ENCODE measurements at regions not wholly inside any gene's neighbourhood (a gene's known extent, or its start where the extent isn't known, plus 50 kb on each side); places are given as distances from the start of the nearest gene placed in this dataset.
A peak's percentile ranks its signal among the peaks of the same experiment; 100 is the strongest.

DNA sequence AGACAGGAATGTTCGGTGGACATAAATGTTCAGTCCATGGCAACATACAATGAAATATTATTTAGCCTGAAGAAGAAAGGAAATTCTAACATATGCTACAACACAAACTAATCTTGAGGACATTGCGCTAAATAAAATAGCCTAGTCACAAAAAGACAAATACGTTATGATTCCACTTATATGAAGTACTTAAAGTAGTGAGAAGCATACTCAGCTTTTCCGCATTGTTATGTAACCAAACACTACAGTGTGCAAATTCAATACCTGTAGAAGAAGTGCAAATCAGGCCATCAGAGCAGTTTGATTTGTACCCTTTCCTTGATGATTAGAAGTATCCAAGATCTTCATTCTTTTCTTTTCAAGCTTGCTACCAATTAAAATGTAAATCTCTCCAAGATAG, 1023.4 kb upstream of the NR2F2 start:
- no peak overlapping the region for H3K9ac ChIP-seq (ENCODE audit: low read length)
- H3K4me3 ChIP-seq (ENCODE audit: low read length): no peak overlapping the region
- no peak for DNase-seq (ENCODE audit: low read depth)
- no peaks in the 10 kb centered on the region for H3K27me3 ChIP-seq (replicated peaks; ENCODE audit: control insufficient read depth, insufficient read depth, low read length)
- H3K9me3 ChIP-seq (ENCODE audit: control insufficient read depth, low read length): no peaks in the 10 kb centered on the region
- H3K36me3 ChIP-seq (ENCODE audit: control insufficient read depth, insufficient read depth, low read length, severe bottlenecking): no peaks in the 10 kb centered on the region
- H3K4me1 ChIP-seq (ENCODE audit: control insufficient read depth, insufficient read depth, low read length): peaks cover 15% of the 10 kb centered on the region

DNA sequence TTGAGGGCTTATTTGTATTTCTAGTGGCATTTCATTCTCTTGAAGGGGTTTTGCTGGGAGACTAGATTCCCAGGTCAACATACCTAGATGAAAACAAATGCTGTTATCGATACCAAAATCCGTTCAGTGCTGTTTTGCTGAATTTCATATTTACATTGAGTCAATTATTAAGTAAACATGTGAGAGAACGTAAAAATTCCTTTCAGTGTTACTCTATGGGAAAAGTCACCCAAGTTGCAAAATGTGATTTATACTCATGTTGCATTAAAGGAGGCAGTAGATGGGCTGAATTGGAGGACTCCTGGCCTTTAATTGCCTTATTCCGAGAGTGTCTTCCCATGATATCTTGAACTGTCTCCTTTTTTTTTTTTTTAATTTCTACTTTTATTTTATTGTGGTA, 1011.3 kb upstream of the NR2F2 start:
- Histone ChIP-seq H3K9ac (ENCODE audit: low read length) (no peak overlapping the region), H3K4me3 (ENCODE audit: low read length) (no peak overlapping the region), H3K27me3 (replicated peaks; ENCODE audit: control insufficient read depth, insufficient read depth, low read length) (no peaks in the 10 kb centered on the region), H3K4me1 (ENCODE audit: control insufficient read depth, insufficient read depth, low read length) (no peaks in the 10 kb centered on the region), H3K9me3 (ENCODE audit: control insufficient read depth, low read length) (peaks cover 8% of the 10 kb centered on the region), H3K36me3 (ENCODE audit: control insufficient read depth, insufficient read depth, low read length, severe bottlenecking) (no peaks in the 10 kb centered on the region)
- no peak for DNase-seq (ENCODE audit: low read depth)

DNA sequence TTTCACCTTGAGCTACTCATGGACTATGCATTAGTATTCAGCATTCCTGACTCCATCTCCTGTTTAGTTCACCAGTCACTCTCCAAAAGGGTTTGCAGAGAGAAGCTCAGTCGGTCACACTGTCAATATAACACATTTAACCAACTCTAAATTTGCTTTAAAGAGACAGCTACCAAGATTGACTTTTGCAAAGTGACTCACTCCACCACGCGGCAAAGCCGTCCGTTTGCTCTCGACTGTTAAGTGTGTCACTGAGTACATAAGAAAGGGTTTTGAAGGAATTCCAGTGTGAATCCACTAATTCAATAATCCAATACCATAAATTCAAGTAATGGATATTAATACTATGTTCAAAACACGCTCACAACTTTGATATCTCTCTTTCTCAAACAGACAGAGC, 1006.7 kb upstream of the NR2F2 start:
- H3K4me3 ChIP-seq (ENCODE audit: low read length): no peak overlapping the region
- no peaks in the 10 kb centered on the region for H3K36me3 ChIP-seq (ENCODE audit: control insufficient read depth, insufficient read depth, low read length, severe bottlenecking)
- H3K9me3 ChIP-seq (ENCODE audit: control insufficient read depth, low read length): no peaks in the 10 kb centered on the region
- H3K4me1 ChIP-seq (ENCODE audit: control insufficient read depth, insufficient read depth, low read length): peaks cover 5% of the 10 kb centered on the region
- no peak for DNase-seq (ENCODE audit: low read depth)
- H3K27me3 ChIP-seq (replicated peaks; ENCODE audit: control insufficient read depth, insufficient read depth, low read length): no peaks in the 10 kb centered on the region
- H3K9ac ChIP-seq (ENCODE audit: low read length): no peak overlapping the region

DNA sequence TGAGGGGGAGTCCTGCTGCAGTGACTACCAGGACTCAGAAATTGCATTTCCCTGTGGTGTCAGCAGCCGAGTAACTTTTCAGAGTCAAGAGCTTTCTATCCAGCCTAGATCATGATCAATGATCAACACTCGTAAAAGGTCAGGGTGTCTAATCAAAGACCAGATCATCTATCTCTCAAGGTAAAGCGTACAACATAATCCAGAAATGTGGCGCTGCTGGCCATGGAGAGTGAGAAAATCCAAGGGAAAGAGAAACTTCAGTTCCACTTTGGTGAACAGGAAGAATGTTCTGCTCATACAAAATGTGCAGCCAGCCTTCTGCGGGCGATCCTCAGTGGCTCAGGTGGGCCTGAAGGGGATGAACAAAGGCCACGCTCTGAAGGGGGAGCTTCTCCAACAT, 1005.8 kb upstream of the NR2F2 start:
- Histone ChIP-seq H3K4me1 (ENCODE audit: control insufficient read depth, insufficient read depth, low read length) (peaks cover 5% of the 10 kb centered on the region), H3K4me3 (ENCODE audit: low read length) (no peak overlapping the region), H3K36me3 (ENCODE audit: control insufficient read depth, insufficient read depth, low read length, severe bottlenecking) (no peaks in the 10 kb centered on the region), H3K27me3 (replicated peaks; ENCODE audit: control insufficient read depth, insufficient read depth, low read length) (no peaks in the 10 kb centered on the region), H3K9ac (ENCODE audit: low read length) (no peak overlapping the region), H3K9me3 (ENCODE audit: control insufficient read depth, low read length) (no peaks in the 10 kb centered on the region)
- no peak for DNase-seq (ENCODE audit: low read depth)

DNA sequence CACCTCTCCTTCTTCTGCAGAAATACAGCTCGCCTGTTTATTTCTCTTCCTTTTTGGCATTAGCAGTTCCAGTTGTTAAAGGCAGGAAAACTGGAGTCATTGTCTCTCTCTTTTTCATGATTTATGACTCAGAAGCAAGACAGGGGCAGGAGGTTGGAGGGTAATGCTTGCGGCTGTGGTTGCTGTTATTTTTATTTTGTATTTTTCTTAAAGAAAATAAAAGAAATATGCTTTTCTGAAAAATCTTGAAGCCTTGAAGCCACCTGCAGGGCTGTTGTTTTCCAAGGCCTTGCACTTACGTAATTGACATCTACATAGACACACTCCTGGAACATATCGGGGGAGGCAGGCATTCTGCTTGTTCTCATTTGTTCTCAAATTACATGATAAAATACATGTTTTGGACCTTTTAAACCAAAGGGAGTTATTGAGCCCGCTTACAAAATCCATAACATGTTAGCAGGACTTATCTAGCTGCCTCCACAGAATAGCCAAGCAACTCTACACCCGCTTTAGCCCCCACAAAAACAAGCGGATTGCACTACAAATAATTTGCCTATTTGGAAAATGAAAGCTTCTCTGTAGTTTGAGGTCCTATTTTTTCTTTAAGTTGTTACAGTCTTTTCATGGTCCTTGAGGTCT, 1004.6 kb upstream of the NR2F2 start:
- Histone ChIP-seq H3K4me3 (ENCODE audit: low read length) (peak overlapping the region; percentile 80), H3K9me3 (ENCODE audit: control insufficient read depth, low read length) (no peaks in the 10 kb centered on the region), H3K4me1 (ENCODE audit: control insufficient read depth, insufficient read depth, low read length) (peaks cover 5% of the 10 kb centered on the region), H3K36me3 (ENCODE audit: control insufficient read depth, insufficient read depth, low read length, severe bottlenecking) (no peaks in the 10 kb centered on the region), H3K27me3 (replicated peaks; ENCODE audit: control insufficient read depth, insufficient read depth, low read length) (no peaks in the 10 kb centered on the region), H3K9ac (ENCODE audit: low read length) (peak overlapping the region; percentile 70)
- DNase-seq (ENCODE audit: low read depth): peak; percentile 56

DNA sequence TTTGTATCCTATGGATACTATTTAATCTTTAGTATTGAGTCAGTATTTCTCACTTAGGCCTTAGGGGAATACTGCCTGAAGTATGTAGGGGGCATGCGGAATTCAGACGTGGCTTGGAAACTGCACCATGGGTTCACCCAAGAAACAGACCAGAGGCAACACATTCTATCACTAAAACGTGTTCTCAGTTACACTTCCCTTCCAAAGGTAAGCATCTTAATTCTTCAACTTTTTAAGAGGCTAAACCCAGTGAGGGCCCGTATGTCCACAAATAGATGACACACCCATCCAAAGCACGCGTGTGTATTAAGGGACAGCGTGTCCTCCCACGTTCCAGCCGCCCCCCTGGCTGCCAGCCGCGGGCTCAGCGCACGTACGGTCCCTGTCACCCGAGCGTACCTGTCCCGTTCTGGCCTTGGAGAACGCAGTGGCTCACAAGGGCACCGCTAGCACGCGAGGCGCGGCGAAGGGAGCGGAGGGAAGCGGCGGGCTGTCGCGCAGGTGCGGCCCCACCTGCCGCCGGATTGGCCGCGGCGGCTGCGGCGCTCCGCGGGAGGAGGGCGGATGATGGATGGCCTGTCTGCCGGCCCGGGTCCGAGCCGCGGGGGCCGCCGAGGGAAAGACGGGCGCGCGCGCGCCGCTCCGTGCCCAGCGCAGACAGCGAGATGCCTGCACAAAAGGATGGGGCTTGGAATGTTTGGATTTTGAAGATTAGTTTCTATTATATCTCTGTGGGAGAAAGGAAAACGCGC, 1003.9 kb upstream of the NR2F2 start:
- Histone ChIP-seq H3K27me3 (replicated peaks; ENCODE audit: control insufficient read depth, insufficient read depth, low read length) (no peaks in the 10 kb centered on the region), H3K4me1 (ENCODE audit: control insufficient read depth, insufficient read depth, low read length) (peaks cover 5% of the 10 kb centered on the region), H3K9ac (ENCODE audit: low read length) (peak overlapping the region; percentile 70), H3K9me3 (ENCODE audit: control insufficient read depth, low read length) (no peaks in the 10 kb centered on the region), H3K36me3 (ENCODE audit: control insufficient read depth, insufficient read depth, low read length, severe bottlenecking) (no peaks in the 10 kb centered on the region), H3K4me3 (ENCODE audit: low read length) (peak overlapping the region; percentile 80)
- peak; percentile 57 for DNase-seq (ENCODE audit: low read depth)

DNA sequence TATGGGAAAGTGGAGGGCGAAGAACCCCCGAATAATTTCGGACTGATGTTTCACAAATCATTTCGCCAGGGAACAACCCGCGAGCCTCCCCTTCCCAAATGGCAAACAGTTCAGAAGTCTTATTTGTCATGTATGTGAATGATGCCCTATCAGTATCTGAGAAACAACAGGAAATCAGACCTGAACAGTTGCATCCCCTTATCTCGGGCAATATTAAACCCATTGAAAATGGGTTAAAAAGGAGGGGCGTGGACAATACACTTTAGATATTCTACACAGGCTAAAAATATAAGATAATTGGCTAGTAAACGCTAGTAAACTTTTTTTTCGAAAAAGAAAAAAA, 1003.3 kb upstream of the NR2F2 start:
- Histone ChIP-seq H3K4me1 (ENCODE audit: control insufficient read depth, insufficient read depth, low read length) (peaks cover 5% of the 10 kb centered on the region), H3K36me3 (ENCODE audit: control insufficient read depth, insufficient read depth, low read length, severe bottlenecking) (no peaks in the 10 kb centered on the region), H3K9me3 (ENCODE audit: control insufficient read depth, low read length) (no peaks in the 10 kb centered on the region), H3K9ac (ENCODE audit: low read length) (peak overlapping the region; percentile 70), H3K27me3 (replicated peaks; ENCODE audit: control insufficient read depth, insufficient read depth, low read length) (no peaks in the 10 kb centered on the region), H3K4me3 (ENCODE audit: low read length) (peak overlapping the region; percentile 80)
- peak; percentile 19 for DNase-seq (ENCODE audit: low read depth)

DNA sequence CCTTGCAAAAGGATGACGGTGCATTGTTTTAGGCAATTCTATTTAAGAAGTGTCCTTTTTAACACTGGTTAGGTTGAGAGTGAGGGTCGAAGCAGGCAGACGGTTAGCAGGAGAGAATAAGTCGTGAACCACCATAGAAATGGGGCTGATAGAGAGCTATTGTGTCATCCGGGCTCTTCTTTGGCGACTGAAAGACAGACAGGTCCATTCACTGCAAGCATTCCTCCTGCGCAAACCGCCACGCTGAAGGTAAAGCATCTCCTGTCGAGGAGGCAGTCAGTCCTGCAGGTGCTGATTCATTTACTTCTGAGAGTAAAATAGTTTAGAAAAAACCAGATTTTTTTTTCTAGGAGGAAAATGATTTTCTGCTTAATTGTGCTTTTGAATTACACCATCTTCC, 1002.8 kb upstream of the NR2F2 start:
- no peak for DNase-seq (ENCODE audit: low read depth)
- no peaks in the 10 kb centered on the region for H3K9me3 ChIP-seq (ENCODE audit: control insufficient read depth, low read length)
- H3K36me3 ChIP-seq (ENCODE audit: control insufficient read depth, insufficient read depth, low read length, severe bottlenecking): no peaks in the 10 kb centered on the region
- H3K4me1 ChIP-seq (ENCODE audit: control insufficient read depth, insufficient read depth, low read length): peaks cover 5% of the 10 kb centered on the region
- no peak overlapping the region for H3K4me3 ChIP-seq (ENCODE audit: low read length)
- H3K9ac ChIP-seq (ENCODE audit: low read length): no peak overlapping the region
- H3K27me3 ChIP-seq (replicated peaks; ENCODE audit: control insufficient read depth, insufficient read depth, low read length): no peaks in the 10 kb centered on the region

DNA sequence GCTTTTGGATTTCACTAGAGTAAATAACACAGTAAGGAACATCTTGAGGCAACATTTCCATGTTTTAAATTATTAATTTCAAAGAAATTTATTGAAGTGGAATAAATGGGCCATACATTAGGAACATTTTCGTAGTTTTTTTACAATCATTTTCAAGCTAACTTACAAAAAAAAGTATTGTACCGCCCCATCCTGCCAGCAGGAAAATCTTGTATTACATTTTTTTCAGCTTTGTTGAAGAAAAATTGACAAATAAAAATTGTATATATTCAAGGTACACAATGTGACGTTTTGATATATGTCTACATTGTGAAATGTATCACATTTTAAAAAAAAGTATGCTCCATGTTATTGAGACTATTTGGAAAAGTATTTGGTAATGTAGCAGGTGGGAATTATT, 1001.9 kb upstream of the NR2F2 start:
- Histone ChIP-seq H3K4me1 (ENCODE audit: control insufficient read depth, insufficient read depth, low read length) (peaks cover 5% of the 10 kb centered on the region), H3K27me3 (replicated peaks; ENCODE audit: control insufficient read depth, insufficient read depth, low read length) (no peaks in the 10 kb centered on the region)

DNA sequence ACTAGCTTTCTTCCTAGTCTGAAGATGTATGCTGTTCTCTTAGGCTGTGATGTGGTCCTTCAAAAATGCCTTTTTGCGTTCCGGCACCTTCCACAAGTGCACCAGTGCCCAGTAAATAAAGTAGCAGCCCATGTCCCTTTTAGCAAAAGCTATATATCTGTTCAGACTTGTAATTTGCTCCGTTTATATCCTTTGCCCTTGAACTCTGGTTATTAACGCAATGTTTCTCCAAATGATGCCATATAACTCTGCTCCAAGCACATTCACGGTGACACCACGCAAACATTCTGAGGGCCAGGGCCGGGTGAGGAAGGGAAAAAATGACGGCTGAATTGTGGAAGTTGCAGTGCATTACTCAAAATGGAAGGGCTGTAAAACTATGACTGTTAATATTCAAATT, 1001.1 kb upstream of the NR2F2 start:
- H3K9me3 ChIP-seq (ENCODE audit: control insufficient read depth, low read length): no peaks in the 10 kb centered on the region
- no peaks in the 10 kb centered on the region for H3K36me3 ChIP-seq (ENCODE audit: control insufficient read depth, insufficient read depth, low read length, severe bottlenecking)
- no peak overlapping the region for H3K4me3 ChIP-seq (ENCODE audit: low read length)
- no peak for DNase-seq (ENCODE audit: low read depth)
- no peaks in the 10 kb centered on the region for H3K27me3 ChIP-seq (replicated peaks; ENCODE audit: control insufficient read depth, insufficient read depth, low read length)
- H3K4me1 ChIP-seq (ENCODE audit: control insufficient read depth, insufficient read depth, low read length): peaks cover 5% of the 10 kb centered on the region
- H3K9ac ChIP-seq (ENCODE audit: low read length): no peak overlapping the region

More for the DNA sequence above, 1001.9 kb upstream of the NR2F2 start:
- no peak overlapping the region for H3K9ac ChIP-seq (ENCODE audit: low read length)
- no peak for DNase-seq (ENCODE audit: low read depth)
- no peaks in the 10 kb centered on the region for H3K9me3 ChIP-seq (ENCODE audit: control insufficient read depth, low read length)
- no peak overlapping the region for H3K4me3 ChIP-seq (ENCODE audit: low read length)
- H3K36me3 ChIP-seq (ENCODE audit: control insufficient read depth, insufficient read depth, low read length, severe bottlenecking): no peaks in the 10 kb centered on the region

DNA sequence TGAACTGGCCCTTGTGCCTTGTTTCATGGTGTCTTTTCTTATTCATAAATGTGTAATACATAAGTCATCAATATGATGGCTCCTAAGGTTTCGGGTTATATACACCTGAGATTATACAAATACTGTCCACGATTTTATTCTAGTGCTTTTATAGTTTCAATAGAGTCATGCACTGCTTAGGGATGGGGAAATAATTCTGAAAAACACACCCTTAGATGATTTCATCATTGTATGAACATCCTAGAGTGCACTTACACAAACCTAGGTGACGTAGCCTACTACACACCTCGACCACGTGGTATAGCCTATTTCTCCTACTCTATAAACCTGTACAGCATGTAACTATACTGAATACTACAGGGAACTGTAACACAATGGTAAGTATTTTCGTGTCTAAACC, 988.8 kb upstream of the NR2F2 start:
- H3K27me3 ChIP-seq (replicated peaks; ENCODE audit: control insufficient read depth, insufficient read depth, low read length): no peaks in the 10 kb centered on the region
- no peak overlapping the region for H3K4me3 ChIP-seq (ENCODE audit: low read length)
- H3K36me3 ChIP-seq (ENCODE audit: control insufficient read depth, insufficient read depth, low read length, severe bottlenecking): no peaks in the 10 kb centered on the region
- no peak for DNase-seq (ENCODE audit: low read depth)
- no peaks in the 10 kb centered on the region for H3K9me3 ChIP-seq (ENCODE audit: control insufficient read depth, low read length)
- H3K9ac ChIP-seq (ENCODE audit: low read length): no peak overlapping the region
- peaks cover 9% of the 10 kb centered on the region for H3K4me1 ChIP-seq (ENCODE audit: control insufficient read depth, insufficient read depth, low read length)

DNA sequence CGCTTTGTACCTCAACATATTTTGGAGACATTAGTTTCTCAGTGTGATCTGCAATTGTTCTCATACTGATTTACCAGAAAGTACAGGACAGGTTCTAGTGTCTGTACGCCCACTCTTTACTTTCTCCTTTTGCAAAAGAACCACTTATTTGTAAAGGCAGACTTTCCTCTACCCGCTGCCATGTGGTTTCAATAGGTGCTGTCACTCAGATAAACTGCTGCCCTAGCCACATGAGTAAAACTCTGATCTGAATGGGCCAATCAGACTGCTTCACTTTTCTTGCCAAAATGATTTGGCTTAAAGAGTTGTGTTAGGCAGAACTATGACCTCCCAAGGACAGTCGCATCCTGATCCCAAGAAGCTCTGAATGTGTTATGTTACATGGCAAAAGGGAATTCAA, 984.6 kb upstream of the NR2F2 start:
- Histone ChIP-seq H3K36me3 (ENCODE audit: control insufficient read depth, insufficient read depth, low read length, severe bottlenecking) (no peaks in the 10 kb centered on the region), H3K4me1 (ENCODE audit: control insufficient read depth, insufficient read depth, low read length) (peaks cover 9% of the 10 kb centered on the region), H3K27me3 (replicated peaks; ENCODE audit: control insufficient read depth, insufficient read depth, low read length) (no peaks in the 10 kb centered on the region), H3K4me3 (ENCODE audit: low read length) (no peak overlapping the region), H3K9me3 (ENCODE audit: control insufficient read depth, low read length) (no peaks in the 10 kb centered on the region), H3K9ac (ENCODE audit: low read length) (no peak overlapping the region)
- no peak for DNase-seq (ENCODE audit: low read depth)

Measured in adipocyte (in vitro differentiated cells).